ENCODE measurements at regions not wholly inside any gene's neighbourhood (a gene's known extent, or its start where the extent isn't known, plus 50 kb on each side); places are given as distances from the start of the nearest gene placed in this dataset.

DNA sequence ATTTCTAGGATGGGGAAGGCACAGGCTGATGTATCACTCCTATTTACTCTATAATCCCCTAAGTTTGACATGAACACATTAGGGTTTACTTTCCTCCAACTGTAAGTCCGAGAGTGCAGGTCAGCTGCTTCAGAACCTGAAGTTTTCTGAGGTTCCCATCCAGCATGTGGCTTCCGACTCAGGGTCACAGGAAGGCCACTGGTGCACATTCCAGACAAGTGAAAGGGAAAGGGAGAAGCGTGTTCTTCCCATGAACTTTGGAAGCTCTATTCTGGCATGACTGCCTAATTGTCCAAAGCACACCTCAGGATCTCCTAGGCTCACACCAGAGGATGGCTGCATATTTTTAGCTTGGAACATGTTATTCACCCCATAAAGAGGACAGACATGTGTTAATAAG lies 602.6 kb downstream of the SEMA5A start:
- DNase-seq: no peak

DNA sequence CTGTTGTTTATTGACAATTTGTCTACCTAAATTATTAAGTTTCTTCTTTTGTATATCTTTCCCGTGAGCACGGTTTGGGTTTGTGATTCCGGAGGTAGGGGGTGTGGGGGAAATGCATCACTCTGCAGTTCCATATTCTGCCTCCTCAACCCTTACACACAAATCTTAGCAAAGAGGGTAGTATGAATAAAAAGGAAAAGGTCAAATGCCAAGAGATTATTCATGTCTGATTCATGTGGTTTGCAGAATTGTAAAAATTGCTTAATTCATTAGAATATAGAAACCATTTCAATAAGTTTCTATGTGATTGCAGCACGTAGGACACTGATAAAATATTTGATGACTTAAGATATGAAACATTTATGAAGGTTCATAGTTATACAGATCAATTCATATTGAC lies 601.9 kb downstream of the SEMA5A start:
- no peak for DNase-seq

DNA sequence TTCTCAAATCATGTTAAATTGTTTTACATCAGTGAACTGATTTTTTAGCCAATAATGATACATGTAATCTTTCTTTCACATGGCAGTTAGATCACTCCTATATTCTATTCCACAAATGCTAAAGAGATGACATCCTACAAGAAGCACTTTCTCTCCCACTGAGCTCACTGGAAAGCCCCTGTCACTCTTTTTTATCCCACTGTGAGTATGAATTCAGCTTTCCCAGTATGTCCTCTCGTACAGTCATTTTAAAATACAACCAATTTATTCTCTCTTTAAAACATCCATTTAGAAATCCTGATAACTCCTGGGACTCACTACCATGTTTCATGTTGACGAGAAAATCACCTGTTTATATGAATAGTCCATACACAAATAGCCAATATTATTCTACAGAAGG lies 599.9 kb downstream of the SEMA5A start:
- DNase-seq: no peak

DNA sequence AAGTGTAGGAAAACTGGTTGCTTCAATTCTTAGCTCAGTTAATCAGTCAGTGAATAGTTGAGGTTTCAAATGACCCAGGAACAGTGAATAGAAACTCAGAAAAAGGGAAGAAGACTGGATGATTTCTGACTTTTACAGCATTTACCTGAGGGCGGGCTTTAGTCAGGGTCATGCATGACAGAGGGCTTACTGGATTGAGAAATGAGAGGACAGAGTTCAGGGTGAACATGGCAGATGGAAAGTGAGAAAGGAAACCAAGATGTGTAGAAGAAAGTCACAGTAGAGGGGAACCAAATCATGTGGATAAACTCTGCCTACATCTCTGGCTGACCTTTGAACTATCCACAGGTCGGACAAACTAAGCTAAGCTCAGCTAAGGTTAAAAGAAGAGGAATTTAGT lies 596.0 kb downstream of the SEMA5A start:
- no peak for DNase-seq

DNA sequence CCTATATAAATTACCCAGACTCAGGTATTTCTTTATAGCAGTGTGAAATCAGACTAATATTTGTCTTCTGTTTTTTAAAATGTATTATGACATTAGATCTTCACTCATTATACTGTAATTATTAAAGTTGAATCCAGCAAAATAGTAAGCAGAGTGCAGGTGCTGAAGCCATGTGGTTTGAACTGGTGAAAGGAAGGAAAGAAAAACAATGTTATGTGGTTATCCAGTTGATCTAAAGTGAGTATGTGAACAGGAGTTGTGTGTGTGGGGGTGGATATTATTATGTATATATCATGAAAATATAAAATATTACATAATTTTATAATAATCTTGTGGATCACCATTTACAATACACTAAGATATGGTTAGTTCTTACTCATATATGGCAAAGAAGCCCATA lies 593.7 kb downstream of the SEMA5A start:
- DNase-seq: no peak

DNA sequence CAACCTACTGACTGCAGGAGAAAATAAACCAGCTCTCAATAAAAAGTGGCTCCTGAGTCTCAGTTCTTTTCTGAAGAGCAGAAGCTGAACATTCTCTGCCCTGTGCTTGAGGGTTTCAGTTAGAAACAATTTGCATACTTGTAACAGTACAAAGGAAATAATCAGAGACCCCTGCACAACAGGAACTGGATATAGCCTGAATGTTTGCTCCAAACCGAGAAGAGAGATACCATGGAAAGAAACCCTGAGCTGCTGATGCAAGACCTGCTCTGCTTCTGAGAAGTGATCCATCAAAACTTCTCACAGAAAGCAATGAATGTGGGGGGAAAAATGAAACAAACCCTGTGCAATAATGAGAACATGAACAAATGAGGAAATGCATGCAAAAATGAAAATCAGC lies 592.9 kb downstream of the SEMA5A start:
- DNase-seq: peak; percentile 4

DNA sequence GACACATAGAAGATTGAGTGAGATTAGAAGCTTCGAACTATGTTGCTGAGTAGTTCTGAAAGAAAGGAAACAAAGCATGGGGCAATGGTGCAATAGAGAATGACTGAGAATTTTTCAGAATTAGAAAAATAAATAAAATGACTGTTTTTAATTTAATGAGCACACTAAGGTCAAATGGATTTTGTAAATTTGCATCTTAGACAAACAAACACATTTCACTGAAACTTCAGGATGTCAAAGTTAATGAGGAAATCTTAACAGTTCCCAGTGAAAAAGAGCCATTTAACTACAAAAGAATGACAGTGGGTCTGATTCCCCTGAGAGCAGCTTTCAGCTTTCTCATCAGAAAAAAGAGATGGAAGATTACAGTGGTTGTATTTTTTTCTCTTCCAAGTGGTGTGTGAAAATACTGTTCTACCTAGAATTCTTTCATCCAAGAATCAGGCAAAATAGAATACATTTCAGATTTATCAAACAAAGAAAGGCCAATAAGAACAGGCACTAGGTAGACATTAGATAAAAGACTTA lies 591.9 kb downstream of the SEMA5A start:
- DNase-seq: no peak

DNA sequence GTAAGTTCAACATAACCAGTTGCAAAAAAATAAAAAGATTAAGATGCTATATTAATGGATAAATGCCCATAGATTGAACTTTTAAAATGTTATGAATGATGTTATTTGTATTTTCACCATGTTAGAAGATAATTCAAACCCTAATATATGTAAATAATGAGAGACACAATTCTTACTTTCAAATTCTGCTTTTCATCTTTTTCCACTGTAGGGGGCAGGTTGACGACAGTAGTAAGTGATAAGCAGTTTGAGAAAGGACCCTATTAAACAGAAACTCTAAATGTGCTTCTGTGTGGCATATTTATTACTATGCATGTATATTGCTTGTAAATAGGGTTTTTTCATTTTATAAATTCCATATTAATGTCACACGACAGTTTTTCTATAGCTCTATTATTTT lies 591.1 kb downstream of the SEMA5A start:
- DNase-seq: peak; percentile 34

DNA sequence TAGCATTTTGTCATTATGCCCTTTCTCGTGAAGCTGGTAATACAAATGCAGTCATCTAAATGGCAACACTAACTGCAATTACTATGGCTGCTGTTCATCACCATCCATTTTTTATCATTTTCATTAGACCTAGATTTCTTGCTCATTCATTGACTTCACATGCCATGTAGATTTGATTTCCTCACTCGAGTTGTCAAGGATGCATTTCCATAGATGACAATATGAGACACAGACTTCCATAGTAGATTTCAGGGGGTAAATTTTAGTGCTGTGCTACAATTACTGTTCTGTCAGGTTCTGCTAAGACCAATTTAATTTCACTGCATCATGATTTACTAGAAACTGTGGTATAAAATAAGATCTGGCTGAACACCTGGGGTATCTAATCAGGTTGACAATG lies 589.2 kb downstream of the SEMA5A start:
- DNase-seq: no peak

DNA sequence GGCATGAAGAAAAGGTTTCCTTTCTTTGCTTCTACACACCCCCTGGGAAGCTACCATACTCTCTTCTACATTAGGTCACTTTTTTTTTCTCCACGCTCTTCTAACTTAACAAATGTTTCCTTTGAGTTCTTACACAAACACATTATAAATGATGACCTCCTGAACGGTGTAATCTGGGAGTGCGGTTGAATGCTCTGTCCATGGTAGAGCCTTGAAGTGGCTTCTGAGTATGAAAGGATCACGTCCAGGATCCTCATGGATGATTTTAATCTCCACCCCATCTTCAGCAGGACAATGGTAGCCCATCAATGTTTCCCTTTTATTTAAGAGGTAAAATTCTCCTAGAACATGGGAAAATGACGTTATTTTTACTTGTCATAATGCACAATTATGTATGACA lies 587.3 kb downstream of the SEMA5A start:
- no peak for DNase-seq

DNA sequence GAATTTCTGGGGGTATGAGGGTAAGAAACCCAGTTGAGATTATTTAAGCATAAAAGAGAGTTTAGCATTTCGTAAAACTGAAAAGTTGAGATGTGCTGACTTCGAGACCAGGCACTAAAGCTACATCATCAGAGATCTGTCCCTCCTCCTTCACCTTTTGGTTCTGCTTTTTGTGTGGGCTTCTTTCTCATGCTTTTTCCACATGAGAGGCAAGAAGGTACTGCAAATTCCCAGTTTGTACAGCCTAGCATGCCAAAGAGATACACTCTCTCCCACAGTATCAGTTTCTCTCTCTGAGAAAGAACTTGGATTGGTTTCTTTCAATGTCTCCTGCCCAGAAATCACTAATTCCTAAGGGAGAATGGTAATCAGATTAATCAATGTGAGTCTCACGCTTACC lies 584.7 kb downstream of the SEMA5A start:
- DNase-seq: no peak

DNA sequence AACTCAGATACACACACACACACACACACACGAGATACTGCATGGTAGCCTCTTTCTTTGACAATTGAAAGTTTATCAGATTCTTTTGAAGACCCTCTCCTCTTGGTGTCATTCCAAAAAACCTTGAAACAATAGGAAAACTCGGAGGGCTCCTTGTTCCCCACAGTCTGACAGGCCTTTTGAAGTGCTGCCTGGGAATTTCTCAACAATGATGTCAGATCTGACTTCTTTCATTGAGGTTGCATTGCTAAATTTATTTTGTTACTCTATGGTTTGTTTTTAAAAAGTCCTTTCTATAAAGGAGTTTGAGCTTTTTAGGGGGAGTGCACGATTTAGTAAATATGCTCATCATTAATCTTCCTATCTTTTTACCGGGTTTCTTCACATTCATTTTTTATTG lies 583.9 kb downstream of the SEMA5A start:
- DNase-seq: no peak

DNA sequence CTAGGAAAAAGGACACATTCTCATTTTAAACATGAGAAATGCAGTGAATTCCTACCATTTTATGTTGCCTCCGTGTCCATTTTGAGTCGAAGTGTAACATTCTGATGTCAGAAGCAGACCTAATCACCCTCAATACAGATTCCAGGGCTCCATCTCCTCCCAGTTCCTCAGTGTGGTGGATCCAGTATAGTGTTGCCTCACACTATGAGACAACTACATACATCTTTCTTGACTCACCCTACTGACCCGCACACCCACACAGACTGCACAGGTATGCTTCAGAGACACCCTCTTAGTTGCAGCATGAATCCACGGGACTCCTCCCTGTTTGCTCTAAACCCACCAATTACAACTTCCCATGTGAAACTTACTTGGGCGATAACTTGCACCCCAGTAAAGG lies 564.9 kb downstream of the SEMA5A start:
- DNase-seq: no peak

DNA sequence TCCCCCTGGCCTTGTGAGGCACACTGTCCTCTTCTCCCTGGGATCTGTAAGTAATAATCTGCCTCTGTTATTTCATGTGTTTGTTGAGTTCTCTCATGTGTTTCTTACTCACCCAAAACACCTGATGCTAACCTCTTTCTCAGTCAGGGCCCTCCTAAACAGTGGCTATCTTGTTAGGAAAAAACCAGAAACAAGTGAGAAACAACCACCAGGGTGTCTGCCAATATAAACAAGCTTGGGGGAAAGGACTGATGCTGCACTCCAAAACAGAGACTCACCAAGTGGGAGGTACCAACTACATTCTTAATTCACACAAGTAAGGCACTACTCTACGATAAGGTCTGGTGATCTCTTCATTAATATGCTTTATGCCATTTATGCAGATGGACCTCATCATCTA lies 564.4 kb downstream of the SEMA5A start:
- DNase-seq: no peak

DNA sequence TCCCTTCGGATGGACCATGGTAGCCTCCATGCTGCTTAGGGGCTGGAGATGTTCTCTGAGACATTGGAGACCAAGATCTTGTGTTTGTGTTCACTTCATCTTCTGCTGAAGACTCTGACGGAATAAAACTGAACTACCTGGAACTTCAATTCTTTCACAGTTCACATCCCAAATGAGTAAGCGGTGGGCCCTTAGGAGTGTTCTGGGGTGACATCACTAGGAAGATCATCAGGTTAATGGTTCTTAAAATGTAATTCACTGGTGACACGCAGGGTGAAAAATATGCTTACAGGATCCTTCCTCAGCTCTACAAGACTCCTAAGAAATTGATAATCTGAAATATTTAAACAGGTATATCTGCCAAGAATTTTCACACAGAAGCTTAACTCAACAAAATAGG lies 561.5 kb downstream of the SEMA5A start:
- no peak for DNase-seq
